PC-3 (cell line): ENCODE measurements at regions not wholly inside any gene's neighbourhood (a gene's known extent, or its start where the extent isn't known, plus 50 kb on each side); places are given as distances from the start of the nearest gene placed in this dataset.

ENCODE experiments used
- EZH2 ChIP-seq: fragments of 300-600 bp; sonication (generic); IDR thresholded peaks from one replicate; pipeline ENCODE4 v1.6.1; 2017; ENCODE audit warnings: antibody characterized with exemption, mild to moderate bottlenecking, low read length; ENCODE audit not compliant: unreplicated experiment
- TF ChIP-seq, protein P1 (sequence below): fragments of 300-600 bp; sonication (generic); conservative IDR thresholded peaks from 2 replicates; pipeline ENCODE4 v1.5.1; 2017; ENCODE audit warnings: antibody characterized with exemption, low read depth, mild to moderate bottlenecking, low read length

DNA sequence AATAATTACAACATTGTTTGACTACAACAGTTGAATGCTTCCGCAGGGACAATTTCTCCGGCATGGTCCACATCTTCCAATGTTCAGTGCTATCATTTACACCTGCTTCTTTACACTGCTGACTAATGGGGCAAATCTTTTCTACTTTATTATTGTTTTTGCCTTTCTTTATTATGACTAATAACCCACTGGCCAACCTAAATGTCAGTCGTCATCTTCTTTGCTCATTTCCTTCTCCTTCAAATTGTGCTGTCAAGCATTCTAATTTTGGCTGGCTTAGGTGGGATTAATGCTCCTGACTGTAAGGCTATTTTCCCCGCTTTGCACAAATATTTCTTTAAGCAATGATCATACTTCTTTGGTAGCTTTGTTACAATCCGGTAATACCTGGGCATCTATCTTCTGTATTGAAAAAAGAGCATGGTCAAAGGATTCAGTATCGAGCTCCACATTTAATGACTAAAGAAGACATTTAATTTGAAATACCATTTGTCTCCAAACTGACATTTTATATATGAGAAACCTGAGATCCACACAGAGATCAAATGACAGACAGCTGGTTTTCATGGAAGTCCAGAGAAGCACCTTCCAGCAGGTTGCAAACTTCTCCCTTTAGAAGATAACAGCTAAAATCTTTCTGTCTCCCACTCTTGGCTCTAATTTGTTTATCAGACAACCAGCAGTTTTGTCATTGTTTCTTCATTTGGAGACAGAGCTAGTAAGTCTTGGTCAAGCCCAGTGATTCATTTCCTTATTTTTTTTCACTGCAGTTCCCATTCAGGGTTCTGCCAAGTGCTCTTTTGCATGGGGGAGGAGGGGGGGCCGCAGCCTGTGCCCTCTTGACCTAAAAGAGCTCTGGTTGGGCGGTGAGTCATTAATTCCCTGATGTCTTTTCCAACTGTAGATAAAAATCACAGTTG is 132.9 kb downstream of the SOCS6 start:
- TF ChIP-seq, protein P1, sequence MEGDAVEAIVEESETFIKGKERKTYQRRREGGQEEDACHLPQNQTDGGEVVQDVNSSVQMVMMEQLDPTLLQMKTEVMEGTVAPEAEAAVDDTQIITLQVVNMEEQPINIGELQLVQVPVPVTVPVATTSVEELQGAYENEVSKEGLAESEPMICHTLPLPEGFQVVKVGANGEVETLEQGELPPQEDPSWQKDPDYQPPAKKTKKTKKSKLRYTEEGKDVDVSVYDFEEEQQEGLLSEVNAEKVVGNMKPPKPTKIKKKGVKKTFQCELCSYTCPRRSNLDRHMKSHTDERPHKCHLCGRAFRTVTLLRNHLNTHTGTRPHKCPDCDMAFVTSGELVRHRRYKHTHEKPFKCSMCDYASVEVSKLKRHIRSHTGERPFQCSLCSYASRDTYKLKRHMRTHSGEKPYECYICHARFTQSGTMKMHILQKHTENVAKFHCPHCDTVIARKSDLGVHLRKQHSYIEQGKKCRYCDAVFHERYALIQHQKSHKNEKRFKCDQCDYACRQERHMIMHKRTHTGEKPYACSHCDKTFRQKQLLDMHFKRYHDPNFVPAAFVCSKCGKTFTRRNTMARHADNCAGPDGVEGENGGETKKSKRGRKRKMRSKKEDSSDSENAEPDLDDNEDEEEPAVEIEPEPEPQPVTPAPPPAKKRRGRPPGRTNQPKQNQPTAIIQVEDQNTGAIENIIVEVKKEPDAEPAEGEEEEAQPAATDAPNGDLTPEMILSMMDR = no peak
- no peak for TF ChIP-seq EZH2
